Panc1 (cell line): ENCODE measurements at regions not wholly inside any gene's neighbourhood (a gene's known extent, or its start where the extent isn't known, plus 50 kb on each side); places are given as distances from the start of the nearest gene placed in this dataset.

Experiments used
- ATAC-seq: fragments of 200-7000 bp; cut with Tn5 transposase; 2 replicates; pipeline ENCODE4 v1.9.1; 2020; ENCODE audit warnings: mild to moderate bottlenecking, moderate library complexity
- BruUV-seq: library from RNA; stranded (reverse); fragments of 400-500 nt; replicated peaks from 2 replicates; lab custom pipeline; 2021; lab: Mats Ljungman, UMichigan
- CTCF ChIA-PET: fragments of 300-600 bp; sonication (Branson Sonifier 250); formaldehyde crosslinking; loops from one replicate; lab custom pipeline; 2022; ENCODE audit warnings: antibody characterized with exemption; lab: Charles Lee
- POLR2A ChIA-PET: fragments of 300-600 bp; sonication (Branson Sonifier 250); formaldehyde crosslinking; loops from one replicate; lab custom pipeline; 2022; ENCODE audit warnings: antibody characterized with exemption; lab: Charles Lee
- DNase-seq: peaks from one replicate; pipeline ENCODE4 v3.0.0-alpha.2; 2010; ENCODE audit warnings: low read depth, low spot score
- H3K27ac ChIP-seq: 2 replicates; pipeline ENCODE4 v1.5.1; 2011; ENCODE audit warnings: mild to moderate bottlenecking, low read length, inconsistent platforms
- H3K27me3 ChIP-seq: fragments of 200-500 bp; sonication (Bioruptor generic); 2 replicates; pipeline ENCODE4 v1.6.0; 2014; ENCODE audit warnings: low read length, inconsistent platforms; ENCODE audit not compliant: control insufficient read depth, insufficient read depth
- H3K36me3 ChIP-seq: fragments of 200-500 bp; sonication (Bioruptor generic); 2 replicates; pipeline ENCODE4 v1.5.1; 2014; ENCODE audit warnings: inconsistent platforms, mild to moderate bottlenecking, low read length, moderate library complexity; ENCODE audit not compliant: control insufficient read depth, insufficient read depth
- H3K4me1 ChIP-seq: 2 replicates; pipeline ENCODE4 v1.5.1; 2011; ENCODE audit warnings: inconsistent platforms, mild to moderate bottlenecking, low read length, moderate library complexity; ENCODE audit not compliant: control insufficient read depth, insufficient read depth
- H3K4me3 ChIP-seq, 2 experiments: 2 replicates each; pipeline ENCODE4 v1.5.1; 2011 to 2012; ENCODE audit warnings: low read depth in 2 of 2, low read length in 2 of 2, mild to moderate bottlenecking in 2 of 2, inconsistent platforms in 1 of 2, moderate library complexity in 1 of 2
- H3K9me3 ChIP-seq: fragments of 200-500 bp; sonication (Bioruptor generic); 2 replicates; pipeline ENCODE4 v1.5.1; 2014; ENCODE audit warnings: low read depth, mild to moderate bottlenecking, inconsistent platforms, low read length, moderate library complexity; ENCODE audit not compliant: control insufficient read depth, insufficient read depth
- CTCF ChIP-seq: fragments of 450-650 bp; IDR thresholded peaks from 2 replicates; pipeline ENCODE4 v1.5.1; 2017; ENCODE audit warnings: mild to moderate bottlenecking
- POLR2AphosphoS5 ChIP-seq: IDR thresholded peaks from 2 replicates; pipeline ENCODE4 v1.6.1; 2012; ENCODE audit warnings: mild to moderate bottlenecking, low read depth, low read length, moderate library complexity
- SIN3A ChIP-seq: IDR thresholded peaks from 2 replicates; pipeline ENCODE4 v1.6.1; 2012; ENCODE audit warnings: low read depth, mild to moderate bottlenecking, low read length, moderate library complexity, borderline replicate concordance; ENCODE audit not compliant: insufficient read depth
- TCF7L2 ChIP-seq: IDR thresholded peaks from 2 replicates; pipeline ENCODE4 v1.6.1; 2011; ENCODE audit warnings: mild to moderate bottlenecking, low read depth, low read length, inconsistent platforms
- in situ Hi-C: cut with HindIII; loops from 2 replicates; pipeline ENCODE4 v1.10.0; 2016; ENCODE audit warnings: low sequenced_read_pairs, low pct_unique_long_range_greater_than_20kb
- intact Hi-C: fragments of 100-400 bp; cut with micrococcal nuclease; formaldehyde crosslinking; loops from one replicate; pipeline ENCODE4 v1.10.0; 2022; ENCODE audit not compliant: unreplicated experiment
- TF ChIP-seq, protein P1 (sequence below), 2 experiments: IDR thresholded peaks; 2 replicates each; pipeline ENCODE4 v1.6.1; 2011 to 2012; ENCODE audit warnings: low read depth in 2 of 2, control low read depth in 1 of 2, low read length in 1 of 2, mild to moderate bottlenecking in 1 of 2, moderate library complexity in 1 of 2; ENCODE audit not compliant: insufficient read depth in 1 of 2

- intact Hi-C loops, result loop anchor here (10.0 kb wide), 1 partner anchor 1611 kb away; no protein-coding TSS in a partner anchor
- ChIA-PET POLR2A (no interaction called here), CTCF (no interaction called here)
- Histone ChIP-seq H3K27ac (no peak overlapping the region), H3K27me3 (no peaks in the 10 kb centered on the region), H3K36me3 (no peaks in the 10 kb centered on the region), H3K4me3 (no peak overlapping the region), H3K4me1 (no peaks in the 10 kb centered on the region), H3K9me3 (no peaks in the 10 kb centered on the region)
- DNase-seq (no peak), ATAC-seq (no peak)
- no TSS peak for BruUV-seq
- in situ Hi-C loops, result no loop called here
- TF ChIP-seq POLR2AphosphoS5, result no peak
- TF ChIP-seq SIN3A, result no peak
- TF ChIP-seq TCF7L2, result no peak
- TF ChIP-seq, protein P1, sequence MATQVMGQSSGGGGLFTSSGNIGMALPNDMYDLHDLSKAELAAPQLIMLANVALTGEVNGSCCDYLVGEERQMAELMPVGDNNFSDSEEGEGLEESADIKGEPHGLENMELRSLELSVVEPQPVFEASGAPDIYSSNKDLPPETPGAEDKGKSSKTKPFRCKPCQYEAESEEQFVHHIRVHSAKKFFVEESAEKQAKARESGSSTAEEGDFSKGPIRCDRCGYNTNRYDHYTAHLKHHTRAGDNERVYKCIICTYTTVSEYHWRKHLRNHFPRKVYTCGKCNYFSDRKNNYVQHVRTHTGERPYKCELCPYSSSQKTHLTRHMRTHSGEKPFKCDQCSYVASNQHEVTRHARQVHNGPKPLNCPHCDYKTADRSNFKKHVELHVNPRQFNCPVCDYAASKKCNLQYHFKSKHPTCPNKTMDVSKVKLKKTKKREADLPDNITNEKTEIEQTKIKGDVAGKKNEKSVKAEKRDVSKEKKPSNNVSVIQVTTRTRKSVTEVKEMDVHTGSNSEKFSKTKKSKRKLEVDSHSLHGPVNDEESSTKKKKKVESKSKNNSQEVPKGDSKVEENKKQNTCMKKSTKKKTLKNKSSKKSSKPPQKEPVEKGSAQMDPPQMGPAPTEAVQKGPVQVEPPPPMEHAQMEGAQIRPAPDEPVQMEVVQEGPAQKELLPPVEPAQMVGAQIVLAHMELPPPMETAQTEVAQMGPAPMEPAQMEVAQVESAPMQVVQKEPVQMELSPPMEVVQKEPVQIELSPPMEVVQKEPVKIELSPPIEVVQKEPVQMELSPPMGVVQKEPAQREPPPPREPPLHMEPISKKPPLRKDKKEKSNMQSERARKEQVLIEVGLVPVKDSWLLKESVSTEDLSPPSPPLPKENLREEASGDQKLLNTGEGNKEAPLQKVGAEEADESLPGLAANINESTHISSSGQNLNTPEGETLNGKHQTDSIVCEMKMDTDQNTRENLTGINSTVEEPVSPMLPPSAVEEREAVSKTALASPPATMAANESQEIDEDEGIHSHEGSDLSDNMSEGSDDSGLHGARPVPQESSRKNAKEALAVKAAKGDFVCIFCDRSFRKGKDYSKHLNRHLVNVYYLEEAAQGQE (IDR thresholded peaks at IDR 0.05; ENCODE audit: insufficient read depth in 1 of 2, low read depth in 2 of 2, low read length in 1 of 2), result no peak
- TF ChIP-seq CTCF, result no peak
Measured at GRCh38 chr5:158153508-158153907, 294.6 kb upstream of the CLINT1 start.

DNA sequence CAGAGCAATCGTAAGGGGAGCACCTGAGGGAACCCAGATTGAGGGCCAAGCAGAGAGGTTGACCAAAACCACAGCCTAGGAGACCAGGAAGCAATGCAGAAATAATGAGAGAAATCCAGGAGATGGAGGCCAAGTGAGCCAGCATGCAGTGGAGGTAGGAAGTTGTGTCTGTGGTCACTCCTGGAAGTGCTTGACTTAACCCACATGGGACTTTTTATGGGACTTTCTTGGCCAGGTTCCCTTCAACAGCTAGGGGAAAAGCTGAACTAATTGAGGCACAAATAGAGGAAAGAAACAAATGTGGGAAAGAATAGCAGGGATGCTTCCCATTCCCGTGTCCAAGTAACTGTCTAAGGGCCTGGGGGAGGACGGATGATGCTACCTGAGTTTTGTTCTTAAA is 293.2 kb upstream of the CLINT1 start:
- POLR2A ChIA-PET, result no interaction called here

More for the DNA sequence above, 293.2 kb upstream of the CLINT1 start:
- no peak for DNase-seq
- no peaks in the 10 kb centered on the region for H3K27me3 ChIP-seq
- CTCF ChIA-PET, result no interaction called here
- intact Hi-C loops (loop anchor here (10.0 kb wide), 1 partner anchor 1613 kb away; no protein-coding TSS in a partner anchor), in situ Hi-C loops (no loop called here)
- no peak for ATAC-seq
- TF ChIP-seq TCF7L2 (no peak), CTCF (no peak), SIN3A (no peak), POLR2AphosphoS5 (no peak)
- TF ChIP-seq, protein P1 (IDR thresholded peaks at IDR 0.05; ENCODE audit: insufficient read depth in 1 of 2, low read depth in 2 of 2, low read length in 1 of 2), result no peak
- H3K4me3 ChIP-seq, result no peak overlapping the region
- H3K36me3 ChIP-seq, result no peaks in the 10 kb centered on the region
- BruUV-seq, result no TSS peak
- H3K9me3 ChIP-seq, result no peaks in the 10 kb centered on the region
- H3K27ac ChIP-seq, result no peak overlapping the region
- H3K4me1 ChIP-seq, result no peaks in the 10 kb centered on the region
